CD8-positive, alpha-beta memory T cell (primary cell): ENCODE measurements at regions not wholly inside any gene's neighbourhood (a gene's known extent, or its start where the extent isn't known, plus 50 kb on each side); places are given as distances from the start of the nearest gene placed in this dataset.

ENCODE experiments used
- CTCF ChIA-PET: fragments of 350-600 bp; sonication (Branson Sonifier 250); formaldehyde crosslinking; loops from one replicate; lab custom pipeline; 2021; ENCODE audit warnings: antibody characterized with exemption; lab: Charles Lee
- POLR2A ChIA-PET: fragments of 350-600 bp; sonication (Branson Sonifier 250); formaldehyde crosslinking; loops from one replicate; lab custom pipeline; 2021; ENCODE audit warnings: antibody characterized with exemption; lab: Charles Lee
- DNase-seq, 5 donors: peaks; one replicate each; pipeline versions ENCODE4 v3.0.0 to v3.0.0-alpha.2; 2020 to 2022; ENCODE audit warnings: mixed read lengths in 1 of 5
- H3K27ac ChIP-seq: one replicate; pipeline ENCODE4 v1.7.0; 2013; ENCODE audit warnings: low read depth, mild to moderate bottlenecking, low read length, moderate library complexity
- H3K27me3 ChIP-seq: 2 replicates; pipeline ENCODE4 v1.7.0; 2013; ENCODE audit warnings: low read length, mild to moderate bottlenecking; ENCODE audit not compliant: insufficient read depth, poor library complexity, severe bottlenecking
- H3K36me3 ChIP-seq: 2 replicates; pipeline ENCODE4 v1.7.0; 2013; ENCODE audit warnings: mild to moderate bottlenecking, low read length, moderate library complexity; ENCODE audit not compliant: insufficient read depth
- H3K4me1 ChIP-seq: 2 replicates; pipeline ENCODE4 v1.7.0; 2013; ENCODE audit warnings: mild to moderate bottlenecking, low read length, moderate library complexity; ENCODE audit not compliant: insufficient read depth
- H3K4me3 ChIP-seq: 2 replicates; pipeline ENCODE4 v1.7.0; 2013; ENCODE audit warnings: mild to moderate bottlenecking, low read length
- H3K9me3 ChIP-seq: 2 replicates; pipeline ENCODE4 v1.7.0; 2013; ENCODE audit warnings: mild to moderate bottlenecking, low read length
- H3K27ac Mint-ChIP-seq, 8 donors: one replicate each; pipeline ENCODE4 v1.8.0; 2020 to 2021; ENCODE audit warnings: mixed read lengths in 8 of 8, mild to moderate bottlenecking in 6 of 8, inconsistent platforms in 3 of 8, moderate library complexity in 3 of 8
- H3K27me3 Mint-ChIP-seq, 2 donors: one replicate each; pipeline ENCODE4 v1.8.0; 2020 to 2021; ENCODE audit warnings: mixed read lengths in 2 of 2, mild to moderate bottlenecking in 1 of 2, moderate library complexity in 1 of 2
- H3K36me3 Mint-ChIP-seq, 3 donors: one replicate each; pipeline ENCODE4 v1.8.0; 2020 to 2021; ENCODE audit warnings: mixed read lengths in 3 of 3, inconsistent platforms in 1 of 3, mild to moderate bottlenecking in 1 of 3
- H3K4me1 Mint-ChIP-seq, 3 donors: one replicate each; pipeline ENCODE4 v1.8.0; 2020 to 2021; ENCODE audit warnings: mixed read lengths in 3 of 3, inconsistent platforms in 1 of 3, mild to moderate bottlenecking in 1 of 3
- H3K4me3 Mint-ChIP-seq, 7 donors: one replicate each; pipeline ENCODE4 v1.8.0; 2020 to 2021; ENCODE audit warnings: mixed read lengths in 7 of 7, mild to moderate bottlenecking in 6 of 7, moderate library complexity in 4 of 7, inconsistent platforms in 2 of 7
- H3K9me3 Mint-ChIP-seq, 5 donors: one replicate each; pipeline ENCODE4 v1.8.0; 2020 to 2022; ENCODE audit warnings: mixed read lengths in 5 of 5, mild to moderate bottlenecking in 3 of 5, moderate library complexity in 2 of 5, inconsistent platforms in 1 of 5

DNA sequence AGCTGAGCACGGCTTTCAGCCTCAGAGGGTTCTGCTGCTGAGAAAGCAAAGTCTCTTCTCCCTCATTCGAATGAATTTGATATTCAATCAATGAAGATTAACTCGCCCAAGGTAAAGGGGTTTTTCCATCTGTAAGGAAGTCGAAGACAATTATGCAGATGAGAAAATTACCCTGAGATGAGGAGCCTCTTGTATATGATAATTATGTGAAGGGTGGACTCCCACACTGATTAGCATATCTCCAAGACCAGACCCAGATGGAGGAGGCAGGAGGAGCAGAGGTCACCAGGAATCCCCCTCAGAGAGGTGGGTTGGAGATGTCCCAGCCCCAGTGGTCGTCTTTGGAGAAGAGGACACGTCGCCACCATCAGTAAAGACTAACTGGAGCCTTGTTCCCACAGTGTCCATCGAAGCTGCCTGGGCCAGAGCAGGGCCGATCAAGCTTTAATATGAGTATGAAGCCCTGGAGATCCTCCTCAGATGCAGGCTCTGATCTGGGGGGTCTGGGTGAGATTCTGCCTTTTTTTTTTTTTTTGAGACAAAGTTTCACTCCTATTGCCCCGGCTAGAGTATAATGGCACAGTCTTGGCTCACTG, 61.5 kb upstream of the LHX1 start:
- Mint-ChIP-seq H3K36me3 (peaks cover 0 to 6% (median 0%) of the 10 kb centered on the region in 3 donors), H3K9me3 (peaks cover 0 to 4% (median 3%) of the 10 kb centered on the region in 5 donors), H3K27me3 (peaks cover 9 to 12% of the 10 kb centered on the region in 2 donors), H3K4me1 (no peaks in the 10 kb centered on the region), H3K4me3 (no peak overlapping the region), H3K27ac (no peak overlapping the region)
- Histone ChIP-seq H3K9me3 (no peaks in the 10 kb centered on the region), H3K4me3 (no peak overlapping the region), H3K27me3 (peaks cover 5% of the 10 kb centered on the region), H3K27ac (no peak overlapping the region), H3K4me1 (no peaks in the 10 kb centered on the region), H3K36me3 (no peaks in the 10 kb centered on the region)
- ChIA-PET POLR2A (no interaction called here), CTCF (no interaction called here)
- no peak for DNase-seq

DNA sequence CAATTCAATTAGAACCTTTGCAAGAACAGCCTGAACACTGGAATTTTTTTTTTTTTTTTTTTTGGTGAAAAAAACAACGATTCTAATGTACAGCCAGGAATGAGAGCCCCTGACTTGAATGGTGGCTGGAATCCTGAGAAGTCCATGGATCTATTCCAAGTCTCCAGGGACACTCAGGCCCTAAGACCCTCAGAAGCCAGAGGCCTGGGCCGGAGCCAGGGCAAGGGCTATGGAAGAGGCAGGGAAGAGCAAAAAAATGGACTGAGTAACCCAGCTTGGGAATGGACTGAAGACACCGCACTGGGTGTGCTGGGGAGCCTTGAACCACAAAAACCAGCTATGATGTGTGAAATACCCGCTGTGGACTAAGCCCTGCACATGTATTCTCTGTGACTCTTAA, 60.3 kb upstream of the LHX1 start:
- peaks cover 0 to 13% (median 0%) of the 10 kb centered on the region in 3 donors for H3K36me3 Mint-ChIP-seq
- H3K36me3 ChIP-seq = no peaks in the 10 kb centered on the region
- H3K27ac ChIP-seq = no peak overlapping the region
- peaks cover 16 to 20% of the 10 kb centered on the region in 2 donors for H3K27me3 Mint-ChIP-seq
- no peak overlapping the region for H3K4me3 Mint-ChIP-seq
- H3K4me1 Mint-ChIP-seq = no peaks in the 10 kb centered on the region
- CTCF ChIA-PET = no interaction called here
- H3K27me3 ChIP-seq = peaks cover 5% of the 10 kb centered on the region
- DNase-seq = no peak
- no peak overlapping the region for H3K4me3 ChIP-seq
- H3K9me3 ChIP-seq = no peaks in the 10 kb centered on the region
- H3K9me3 Mint-ChIP-seq = peaks cover 3 to 11% (median 8%) of the 10 kb centered on the region in 5 donors
- POLR2A ChIA-PET = no interaction called here
- H3K27ac Mint-ChIP-seq = no peak overlapping the region
- H3K4me1 ChIP-seq = no peaks in the 10 kb centered on the region

- H3K36me3 Mint-ChIP-seq = peaks cover 0 to 13% (median 0%) of the 10 kb centered on the region in 3 donors
- H3K27ac Mint-ChIP-seq = no peak overlapping the region
- H3K4me1 ChIP-seq = no peaks in the 10 kb centered on the region
- no peak overlapping the region for H3K4me3 ChIP-seq
- no peaks in the 10 kb centered on the region for H3K4me1 Mint-ChIP-seq
- no peaks in the 10 kb centered on the region for H3K36me3 ChIP-seq
- no peaks in the 10 kb centered on the region for H3K9me3 ChIP-seq
- DNase-seq = no peak
- peaks cover 5% of the 10 kb centered on the region for H3K27me3 ChIP-seq
- ChIA-PET CTCF (no interaction called here), POLR2A (no interaction called here)
- H3K27ac ChIP-seq = no peak overlapping the region
- H3K9me3 Mint-ChIP-seq = peaks cover 3 to 14% (median 8%) of the 10 kb centered on the region in 5 donors
- no peak overlapping the region for H3K4me3 Mint-ChIP-seq
- peaks cover 16 to 28% of the 10 kb centered on the region in 2 donors for H3K27me3 Mint-ChIP-seq
These were observed 59.5 kb upstream of the LHX1 start for GRCh38 chr17:36877771-36878170.

DNA sequence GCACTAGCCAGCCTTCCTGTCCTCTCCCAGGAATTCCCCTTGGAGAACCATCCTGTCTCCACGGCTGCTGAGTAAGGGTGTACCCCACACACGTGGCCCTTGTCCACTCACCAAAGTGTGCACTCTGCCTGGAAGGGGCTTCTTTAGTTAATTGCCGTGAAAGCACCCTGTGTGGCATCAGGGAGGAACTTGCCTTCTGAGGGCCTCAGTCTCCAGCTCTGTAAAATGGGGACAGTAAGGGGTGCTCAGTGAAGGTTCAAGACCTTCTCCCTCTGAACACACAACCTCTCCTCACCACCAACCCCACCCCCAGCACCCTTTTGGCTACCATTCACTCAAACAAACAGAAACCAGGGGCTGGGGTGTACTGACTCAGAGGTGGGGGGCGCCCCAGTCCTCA, 59.1 kb upstream of the LHX1 start:
- CTCF ChIA-PET = no interaction called here
- H3K27ac ChIP-seq = no peak overlapping the region

GRCh38 chr17:36879027-36879426, 58.2 kb upstream of the LHX1 start:
- Histone ChIP-seq H3K27me3 (peaks cover 5% of the 10 kb centered on the region), H3K36me3 (no peaks in the 10 kb centered on the region), H3K4me3 (no peak overlapping the region), H3K27ac (no peak overlapping the region), H3K4me1 (no peaks in the 10 kb centered on the region), H3K9me3 (no peaks in the 10 kb centered on the region)
- CTCF ChIA-PET = no interaction called here
- Mint-ChIP-seq H3K27ac (no peak overlapping the region), H3K27me3 (peaks cover 16 to 35% of the 10 kb centered on the region in 2 donors), H3K9me3 (peaks cover 3 to 14% (median 7%) of the 10 kb centered on the region in 5 donors), H3K4me3 (no peak overlapping the region), H3K36me3 (peaks cover 0 to 8% (median 0%) of the 10 kb centered on the region in 3 donors), H3K4me1 (no peaks in the 10 kb centered on the region)
- DNase-seq = no peak
- POLR2A ChIA-PET = no interaction called here

More for the DNA sequence above, 59.1 kb upstream of the LHX1 start:
- Mint-ChIP-seq H3K27me3 (peaks cover 16 to 30% of the 10 kb centered on the region in 2 donors), H3K36me3 (peaks cover 0 to 13% (median 0%) of the 10 kb centered on the region in 3 donors), H3K4me3 (no peak overlapping the region), H3K27ac (no peak overlapping the region), H3K4me1 (no peaks in the 10 kb centered on the region), H3K9me3 (peaks cover 3 to 14% (median 8%) of the 10 kb centered on the region in 5 donors)
- H3K27me3 ChIP-seq = peaks cover 5% of the 10 kb centered on the region
- POLR2A ChIA-PET = no interaction called here
- H3K9me3 ChIP-seq = no peaks in the 10 kb centered on the region
- no peak overlapping the region for H3K4me3 ChIP-seq
- no peaks in the 10 kb centered on the region for H3K4me1 ChIP-seq
- H3K36me3 ChIP-seq = no peaks in the 10 kb centered on the region
- no peak for DNase-seq

GRCh38 chr17:36879624-36880131, 57.6 kb upstream of the LHX1 start:
- Mint-ChIP-seq H3K9me3 (peaks cover 3 to 14% (median 7%) of the 10 kb centered on the region in 5 donors), H3K27ac (no peak overlapping the region), H3K4me1 (no peaks in the 10 kb centered on the region), H3K36me3 (peaks cover 0 to 8% (median 0%) of the 10 kb centered on the region in 3 donors), H3K4me3 (no peak overlapping the region), H3K27me3 (peaks cover 16 to 38% of the 10 kb centered on the region in 2 donors)
- Histone ChIP-seq H3K27me3 (peaks cover 5% of the 10 kb centered on the region), H3K27ac (no peak overlapping the region), H3K36me3 (no peaks in the 10 kb centered on the region), H3K4me3 (no peak overlapping the region), H3K4me1 (no peaks in the 10 kb centered on the region), H3K9me3 (no peaks in the 10 kb centered on the region)
- DNase-seq = no peak
- ChIA-PET POLR2A (no interaction called here), CTCF (no interaction called here)

DNA sequence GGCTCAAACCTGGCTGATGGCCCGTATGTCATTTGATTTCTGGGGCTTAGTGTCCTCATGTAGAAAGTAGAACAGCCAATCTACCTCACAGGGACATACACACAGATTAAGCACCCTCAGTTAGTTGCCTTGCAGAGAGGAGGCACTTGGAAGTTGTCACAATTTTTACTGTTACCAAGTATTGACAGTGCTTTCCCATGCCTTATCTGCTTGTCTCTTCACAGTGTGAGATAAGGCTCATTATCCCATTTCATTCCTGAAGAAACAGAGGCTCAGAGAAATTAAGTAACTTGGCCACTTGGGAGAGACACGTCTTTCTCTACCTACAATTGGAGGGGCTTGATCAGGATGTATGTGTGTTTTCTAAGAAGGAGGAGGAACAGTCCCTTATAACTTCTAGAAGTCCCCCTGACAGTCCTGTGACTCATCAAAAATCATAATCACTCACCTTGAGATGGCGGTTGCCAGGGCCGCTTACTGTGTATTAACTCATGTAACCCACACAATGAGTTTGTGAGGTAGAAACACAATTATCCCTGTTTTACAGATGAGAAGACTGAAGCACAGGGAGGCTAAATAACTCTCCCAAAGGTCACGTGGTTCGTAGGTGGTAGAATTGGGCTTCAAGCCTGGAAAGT, 56.9 kb upstream of the LHX1 start:
- POLR2A ChIA-PET = no interaction called here
- Histone ChIP-seq H3K27me3 (peaks cover 5% of the 10 kb centered on the region), H3K36me3 (no peaks in the 10 kb centered on the region), H3K4me3 (no peak overlapping the region), H3K9me3 (no peaks in the 10 kb centered on the region), H3K27ac (no peak overlapping the region), H3K4me1 (no peaks in the 10 kb centered on the region)
- Mint-ChIP-seq H3K4me1 (no peaks in the 10 kb centered on the region), H3K27me3 (peaks cover 16 to 43% of the 10 kb centered on the region in 2 donors), H3K9me3 (peaks cover 3 to 14% (median 7%) of the 10 kb centered on the region in 5 donors), H3K4me3 (no peak overlapping the region), H3K36me3 (peaks cover 0 to 8% (median 0%) of the 10 kb centered on the region in 3 donors), H3K27ac (no peak overlapping the region)
- no peak for DNase-seq
- CTCF ChIA-PET = no interaction called here

- no peak overlapping the region for H3K4me3 ChIP-seq
- no peak overlapping the region for H3K27ac ChIP-seq
- ChIA-PET POLR2A (no interaction called here), CTCF (no interaction called here)
- H3K4me1 Mint-ChIP-seq = no peaks in the 10 kb centered on the region
- H3K9me3 Mint-ChIP-seq = peaks cover 3 to 14% (median 7%) of the 10 kb centered on the region in 5 donors
- no peak overlapping the region for H3K27ac Mint-ChIP-seq
- H3K36me3 ChIP-seq = no peaks in the 10 kb centered on the region
- H3K4me3 Mint-ChIP-seq = no peak overlapping the region
- no peaks in the 10 kb centered on the region for H3K4me1 ChIP-seq
- H3K27me3 ChIP-seq = peaks cover 5% of the 10 kb centered on the region
- H3K9me3 ChIP-seq = no peaks in the 10 kb centered on the region
- no peak for DNase-seq
- H3K36me3 Mint-ChIP-seq = peaks cover 0 to 8% (median 0%) of the 10 kb centered on the region in 3 donors
- H3K27me3 Mint-ChIP-seq = peaks cover 19 to 50% of the 10 kb centered on the region in 2 donors
These were observed 56.0 kb upstream of the LHX1 start for GRCh38 chr17:36881323-36881722.
